ENCODE measurements at regions not wholly inside any gene's neighbourhood (a gene's known extent, or its start where the extent isn't known, plus 50 kb on each side); places are given as distances from the start of the nearest gene placed in this dataset.

DNA sequence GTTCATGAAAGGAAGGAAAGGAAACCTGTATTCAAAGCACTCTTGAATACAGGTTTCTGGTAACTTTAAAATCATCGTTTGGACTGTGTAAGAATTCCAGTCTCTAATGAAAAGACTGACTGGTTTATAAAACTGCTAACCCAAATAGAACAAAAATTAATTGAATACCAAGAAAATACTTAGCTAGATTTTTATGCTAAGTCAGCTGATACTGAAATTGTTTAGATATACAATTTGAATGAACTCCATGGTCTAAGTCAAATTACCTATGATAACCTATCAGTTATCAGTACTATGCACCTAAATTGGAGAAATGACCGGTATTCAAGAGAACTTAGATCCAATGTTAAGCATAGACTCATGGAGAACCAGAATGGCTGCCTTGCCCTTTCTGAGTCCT, 338.3 kb downstream of the RNF144B start:
- no peaks in the 10 kb centered on the region for H3K79me2 ChIP-seq (replicated peaks; ENCODE audit: insufficient read depth, low read length)
- H3K9ac ChIP-seq (ENCODE audit: low read length), result no peak overlapping the region
- no peaks in the 10 kb centered on the region for H4K20me1 ChIP-seq (ENCODE audit: insufficient read depth)
- no peaks in the 10 kb centered on the region for H3K27me3 ChIP-seq (ENCODE audit: insufficient read depth, low read depth, low read length)
- TF ChIP-seq SMC3 (conservative IDR thresholded peaks at IDR 0.05; ENCODE audit: poor library complexity) (no peak), MXI1 (conservative IDR thresholded peaks at IDR 0.05; ENCODE audit: poor library complexity, severe bottlenecking) (no peak), EZH2 (IDR thresholded peaks at IDR 0.05; ENCODE audit: borderline replicate concordance, insufficient read depth, low read length, poor library complexity, severe bottlenecking) (no peak), TAF1 (IDR thresholded peaks at IDR 0.05; ENCODE audit: low read depth) (no peak), RAD21 (conservative IDR thresholded peaks at IDR 0.05) (no peak), POLR2AphosphoS5 (IDR thresholded peaks at IDR 0.05) (no peak), EP300 (conservative IDR thresholded peaks at IDR 0.05; ENCODE audit: poor library complexity, severe bottlenecking) (no peak)
- TF ChIP-seq, protein P1, sequence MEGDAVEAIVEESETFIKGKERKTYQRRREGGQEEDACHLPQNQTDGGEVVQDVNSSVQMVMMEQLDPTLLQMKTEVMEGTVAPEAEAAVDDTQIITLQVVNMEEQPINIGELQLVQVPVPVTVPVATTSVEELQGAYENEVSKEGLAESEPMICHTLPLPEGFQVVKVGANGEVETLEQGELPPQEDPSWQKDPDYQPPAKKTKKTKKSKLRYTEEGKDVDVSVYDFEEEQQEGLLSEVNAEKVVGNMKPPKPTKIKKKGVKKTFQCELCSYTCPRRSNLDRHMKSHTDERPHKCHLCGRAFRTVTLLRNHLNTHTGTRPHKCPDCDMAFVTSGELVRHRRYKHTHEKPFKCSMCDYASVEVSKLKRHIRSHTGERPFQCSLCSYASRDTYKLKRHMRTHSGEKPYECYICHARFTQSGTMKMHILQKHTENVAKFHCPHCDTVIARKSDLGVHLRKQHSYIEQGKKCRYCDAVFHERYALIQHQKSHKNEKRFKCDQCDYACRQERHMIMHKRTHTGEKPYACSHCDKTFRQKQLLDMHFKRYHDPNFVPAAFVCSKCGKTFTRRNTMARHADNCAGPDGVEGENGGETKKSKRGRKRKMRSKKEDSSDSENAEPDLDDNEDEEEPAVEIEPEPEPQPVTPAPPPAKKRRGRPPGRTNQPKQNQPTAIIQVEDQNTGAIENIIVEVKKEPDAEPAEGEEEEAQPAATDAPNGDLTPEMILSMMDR (IDR thresholded peaks at IDR 0.05; ENCODE audit: poor library complexity, severe bottlenecking), result no peak
- TF ChIP-seq, protein P2, sequence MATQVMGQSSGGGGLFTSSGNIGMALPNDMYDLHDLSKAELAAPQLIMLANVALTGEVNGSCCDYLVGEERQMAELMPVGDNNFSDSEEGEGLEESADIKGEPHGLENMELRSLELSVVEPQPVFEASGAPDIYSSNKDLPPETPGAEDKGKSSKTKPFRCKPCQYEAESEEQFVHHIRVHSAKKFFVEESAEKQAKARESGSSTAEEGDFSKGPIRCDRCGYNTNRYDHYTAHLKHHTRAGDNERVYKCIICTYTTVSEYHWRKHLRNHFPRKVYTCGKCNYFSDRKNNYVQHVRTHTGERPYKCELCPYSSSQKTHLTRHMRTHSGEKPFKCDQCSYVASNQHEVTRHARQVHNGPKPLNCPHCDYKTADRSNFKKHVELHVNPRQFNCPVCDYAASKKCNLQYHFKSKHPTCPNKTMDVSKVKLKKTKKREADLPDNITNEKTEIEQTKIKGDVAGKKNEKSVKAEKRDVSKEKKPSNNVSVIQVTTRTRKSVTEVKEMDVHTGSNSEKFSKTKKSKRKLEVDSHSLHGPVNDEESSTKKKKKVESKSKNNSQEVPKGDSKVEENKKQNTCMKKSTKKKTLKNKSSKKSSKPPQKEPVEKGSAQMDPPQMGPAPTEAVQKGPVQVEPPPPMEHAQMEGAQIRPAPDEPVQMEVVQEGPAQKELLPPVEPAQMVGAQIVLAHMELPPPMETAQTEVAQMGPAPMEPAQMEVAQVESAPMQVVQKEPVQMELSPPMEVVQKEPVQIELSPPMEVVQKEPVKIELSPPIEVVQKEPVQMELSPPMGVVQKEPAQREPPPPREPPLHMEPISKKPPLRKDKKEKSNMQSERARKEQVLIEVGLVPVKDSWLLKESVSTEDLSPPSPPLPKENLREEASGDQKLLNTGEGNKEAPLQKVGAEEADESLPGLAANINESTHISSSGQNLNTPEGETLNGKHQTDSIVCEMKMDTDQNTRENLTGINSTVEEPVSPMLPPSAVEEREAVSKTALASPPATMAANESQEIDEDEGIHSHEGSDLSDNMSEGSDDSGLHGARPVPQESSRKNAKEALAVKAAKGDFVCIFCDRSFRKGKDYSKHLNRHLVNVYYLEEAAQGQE (IDR thresholded peaks at IDR 0.05; ENCODE audit: borderline replicate concordance), result no peak
- H3F3A ChIP-seq (ENCODE audit: insufficient read depth, low read length, poor library complexity, severe bottlenecking), result no peaks in the 10 kb centered on the region
- H3K27ac ChIP-seq (ENCODE audit: low read length), result no peak overlapping the region
- H3K4me3 ChIP-seq (ENCODE audit: low read length), result no peak overlapping the region
- H3K4me2 ChIP-seq (ENCODE audit: low read length), result no peak overlapping the region
- H3K9me2 ChIP-seq (ENCODE audit: insufficient read depth, low read length), result no peaks in the 10 kb centered on the region
- H3K36me3 ChIP-seq (ENCODE audit: insufficient read depth, low read length), result no peaks in the 10 kb centered on the region
- H2AFZ ChIP-seq (ENCODE audit: low read depth, low read length), result no peak overlapping the region
- H3K9me3 ChIP-seq (ENCODE audit: low read length), result no peaks in the 10 kb centered on the region

DNA sequence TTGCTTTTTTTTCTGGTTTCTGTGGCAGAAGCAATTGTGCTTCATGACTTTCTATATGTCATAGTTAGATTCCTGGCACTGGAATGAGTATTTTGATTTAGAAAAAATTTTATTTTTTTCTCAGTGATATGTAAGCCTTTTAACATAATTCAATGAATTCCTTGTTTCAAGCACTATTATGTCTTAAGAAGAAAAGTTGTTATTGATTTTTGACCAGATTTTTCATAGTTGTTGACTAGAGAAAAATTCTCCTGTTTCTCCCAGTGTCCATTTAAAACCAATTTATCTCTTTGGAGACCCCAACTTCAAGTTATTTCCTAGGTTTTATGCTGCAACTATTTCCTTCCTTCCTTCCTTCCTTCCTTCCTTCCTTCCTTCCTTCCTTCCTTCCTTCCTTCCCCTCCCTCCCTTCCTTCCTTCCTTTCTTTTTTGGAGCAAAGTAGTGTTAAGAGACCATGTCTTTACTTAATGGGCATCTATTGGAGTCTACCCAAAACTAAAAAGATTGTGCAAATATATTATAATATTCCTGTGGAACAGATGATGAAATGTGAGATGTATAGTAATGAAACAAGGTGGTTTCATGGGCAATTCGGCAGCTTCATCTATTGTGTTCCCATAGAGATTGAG, 346.9 kb downstream of the RNF144B start:
- Histone ChIP-seq H3K4me3 (ENCODE audit: low read length) (no peak overlapping the region), H3K9me3 (ENCODE audit: low read length) (no peaks in the 10 kb centered on the region), H3F3A (ENCODE audit: insufficient read depth, low read length, poor library complexity, severe bottlenecking) (no peaks in the 10 kb centered on the region), H3K9me2 (ENCODE audit: insufficient read depth, low read length) (no peaks in the 10 kb centered on the region), H3K4me2 (ENCODE audit: low read length) (no peak overlapping the region), H2AFZ (ENCODE audit: low read depth, low read length) (no peak overlapping the region), H3K9ac (ENCODE audit: low read length) (no peak overlapping the region), H3K36me3 (ENCODE audit: insufficient read depth, low read length) (no peaks in the 10 kb centered on the region), H3K27ac (ENCODE audit: low read length) (no peak overlapping the region), H4K20me1 (ENCODE audit: insufficient read depth) (no peaks in the 10 kb centered on the region), H3K27me3 (ENCODE audit: insufficient read depth, low read depth, low read length) (no peaks in the 10 kb centered on the region), H3K79me2 (replicated peaks; ENCODE audit: insufficient read depth, low read length) (no peaks in the 10 kb centered on the region)
- no peak for TF ChIP-seq MXI1 (conservative IDR thresholded peaks at IDR 0.05; ENCODE audit: poor library complexity, severe bottlenecking)
- TF ChIP-seq EZH2 (IDR thresholded peaks at IDR 0.05; ENCODE audit: borderline replicate concordance, insufficient read depth, low read length, poor library complexity, severe bottlenecking), result no peak
- TF ChIP-seq POLR2AphosphoS5 (IDR thresholded peaks at IDR 0.05), result no peak
- TF ChIP-seq, protein P2 (IDR thresholded peaks at IDR 0.05; ENCODE audit: borderline replicate concordance), result no peak
- TF ChIP-seq EP300 (conservative IDR thresholded peaks at IDR 0.05; ENCODE audit: poor library complexity, severe bottlenecking), result no peak
- TF ChIP-seq, protein P1 (IDR thresholded peaks at IDR 0.05; ENCODE audit: poor library complexity, severe bottlenecking), result no peak
- no peak for TF ChIP-seq SMC3 (conservative IDR thresholded peaks at IDR 0.05; ENCODE audit: poor library complexity)
- TF ChIP-seq RAD21 (conservative IDR thresholded peaks at IDR 0.05), result no peak
- TF ChIP-seq TAF1 (IDR thresholded peaks at IDR 0.05; ENCODE audit: low read depth), result no peak
